HepG2 (cell line): ENCODE measurements at regions not wholly inside any gene's neighbourhood (a gene's known extent, or its start where the extent isn't known, plus 50 kb on each side); places are given as distances from the start of the nearest gene placed in this dataset.

Experiments
- ARID5B ChIP-seq: IDR thresholded peaks from 2 replicates; pipeline ENCODE4 v1.4.0; 2020; ENCODE audit warnings: mild to moderate bottlenecking, missing genetic modification reagents
- ATF4 ChIP-seq, 2 experiments: fragments of 450-650 bp in 1 of 2; sonication (generic) in 1 of 2; formaldehyde crosslinking; IDR thresholded peaks; 2 replicates each; pipeline versions ENCODE4 v1.5.0 to v1.8.0; 2020 to 2022; ENCODE audit warnings: mild to moderate bottlenecking in 1 of 2, missing genetic modification reagents in 1 of 2
- SALL1 ChIP-seq: sonication (generic); formaldehyde crosslinking; IDR thresholded peaks from 2 replicates; pipeline ENCODE4 v1.8.0; 2022; ENCODE audit warnings: mild to moderate bottlenecking, missing genetic modification reagents
- SKI ChIP-seq: fragments of 450-650 bp; IDR thresholded peaks from one replicate; pipeline ENCODE4 v1.6.1; 2018; ENCODE audit warnings: mild to moderate bottlenecking; ENCODE audit not compliant: partially characterized antibody
- SOX13 ChIP-seq, 3 experiments: fragments of 450-650 bp in 1 of 3; sonication (generic) in 1 of 3; formaldehyde crosslinking in 1 of 3; IDR thresholded peaks in 2 of 3; conservative IDR thresholded peaks in 1 of 3; 2 replicates each; pipeline versions ENCODE4 v1.5.0 to v1.6.1; 2016 to 2020; ENCODE audit warnings: antibody characterized with exemption in 1 of 3, mild to moderate bottlenecking in 1 of 3, missing compliant biosample characterization in 1 of 3, missing genetic modification reagents in 1 of 3, moderate library complexity in 1 of 3
- SOX6 ChIP-seq, 2 experiments: fragments of 450-650 bp in 1 of 2; sonication (generic) in 1 of 2; formaldehyde crosslinking in 1 of 2; IDR thresholded peaks; 2 replicates each; pipeline versions ENCODE4 v1.4.0 to v1.6.1; 2017 to 2020; ENCODE audit warnings: antibody characterized with exemption in 1 of 2, mild to moderate bottlenecking in 1 of 2, missing genetic modification reagents in 1 of 2
- ZHX2 ChIP-seq, 2 experiments: sonication (generic) in 1 of 2; formaldehyde crosslinking in 1 of 2; IDR thresholded peaks; 2 replicates each; pipeline versions ENCODE4 v1.6.1 to v1.9.0; 2014 to 2022; ENCODE audit warnings: antibody characterized with exemption in 1 of 2, borderline replicate concordance in 1 of 2, inconsistent platforms in 1 of 2, low read depth in 1 of 2, missing genetic modification reagents in 1 of 2
- ZMYM2 ChIP-seq: sonication (generic); formaldehyde crosslinking; IDR thresholded peaks from 2 replicates; pipeline ENCODE4 v1.8.0; 2022; ENCODE audit warnings: mild to moderate bottlenecking, missing genetic modification reagents
- ZNF362 ChIP-seq: sonication (generic); formaldehyde crosslinking; IDR thresholded peaks from 2 replicates; pipeline ENCODE4 v1.4.0; 2020; ENCODE audit warnings: missing genetic modification reagents, mild to moderate bottlenecking, borderline replicate concordance
- ZNF703 ChIP-seq: sonication (generic); formaldehyde crosslinking; IDR thresholded peaks from 2 replicates; pipeline ENCODE4 v1.5.1; 2020; ENCODE audit warnings: missing genetic modification reagents, mild to moderate bottlenecking, moderate library complexity, borderline replicate concordance
- ZNF770 ChIP-seq: sonication (generic); formaldehyde crosslinking; IDR thresholded peaks from 2 replicates; pipeline ENCODE4 v1.5.0; 2020; ENCODE audit warnings: mild to moderate bottlenecking, missing genetic modification reagents

GRCh38 chr17:68753985-68754769, 153.0 kb upstream of the FAM20A start (continued):
- TF ChIP-seq ZNF770 (CRISPR knock-in tag) (peak; percentile 95), SKI (peak; percentile 15), ZHX2 (IDR thresholded peaks at IDR 0.05; ENCODE audit: low read depth) (no peak), ZHX2 (CRISPR knock-in tag; IDR thresholded peaks at IDR 0.05; ENCODE audit: borderline replicate concordance) (no peak), ZNF362 (CRISPR knock-in tag) (peak; percentile 76), SALL1 (CRISPR knock-in tag) (0 out of 2 replicates have a peak, but pooled peaks have one; percentile 25), ZNF703 (CRISPR knock-in tag) (no peak), ZMYM2 (0 out of 2 replicates have a peak, but pooled peaks have one; percentile 31), ARID5B (CRISPR knock-in tag) (peak; percentile 37), ATF4 (CRISPR knock-in tag; IDR thresholded peaks at IDR 0.05) (peak in 1 of 2 experiments; percentile 94; a peak in 2 of 4 replicates), SOX13 (IDR thresholded peaks at IDR 0.05) (no peak), SOX13 (CRISPR knock-in tag; conservative IDR thresholded peaks at IDR 0.05 in 1 of 2, IDR thresholded peaks at IDR 0.05 in 1 of 2) (0 out of 4 replicates have a peak, but pooled peaks of 1 of the 2 experiments have one; percentile 10), SOX6 (IDR thresholded peaks at IDR 0.05) (no peak), SOX6 (CRISPR knock-in tag; IDR thresholded peaks at IDR 0.05) (peak; percentile 39; the same call in 1 of the 2 replicates)
